ENCODE measurements at regions not wholly inside any gene's neighbourhood (a gene's known extent, or its start where the extent isn't known, plus 50 kb on each side); places are given as distances from the start of the nearest gene placed in this dataset.

DNA sequence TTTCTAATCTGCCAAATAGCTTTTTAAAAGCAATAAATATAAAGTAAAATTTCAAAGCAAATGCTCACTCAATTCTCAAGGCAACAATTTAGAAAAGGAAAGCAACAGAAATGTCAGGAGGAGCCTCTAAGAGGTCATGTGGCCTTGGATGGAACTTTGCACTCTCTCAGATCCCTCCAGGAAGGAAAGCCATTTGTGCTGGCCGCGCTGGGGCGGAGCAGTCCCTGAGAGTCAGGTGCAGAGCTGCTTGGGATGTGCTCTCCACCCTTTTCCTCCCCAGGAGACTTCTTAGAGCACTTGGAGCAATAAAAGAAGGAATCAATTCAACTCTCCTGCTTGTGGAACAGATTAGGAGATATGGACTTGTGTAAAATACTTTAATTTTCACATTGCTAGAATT is 379.8 kb upstream of the LINC00305 start:
- TF ChIP-seq SUZ12 (IDR thresholded peaks at IDR 0.05; ENCODE audit: extremely low read depth, insufficient read depth, insufficient read length) = no peak
- TF ChIP-seq ZNF274 (IDR thresholded peaks at IDR 0.05; ENCODE audit: low read depth, low read length) = no peak
- no peak for TF ChIP-seq YY1 (IDR thresholded peaks at IDR 0.05; ENCODE audit: insufficient read depth, insufficient read length)
